ENCODE measurements at regions not wholly inside any gene's neighbourhood (a gene's known extent, or its start where the extent isn't known, plus 50 kb on each side); places are given as distances from the start of the nearest gene placed in this dataset.

- TF ChIP-seq JUND (IDR thresholded peaks at IDR 0.05; ENCODE audit: low read depth), result no peak
- DNase-seq (ENCODE audit: low read depth in 1 of 2, low spot score in 1 of 2), result no peak
- in situ Hi-C loops (cut with HindIII; ENCODE audit: low pct_unique_long_range_greater_than_20kb, low sequenced_read_pairs), result no loop called here
These were observed 875.8 kb downstream of the EPHA4 start for GRCh38 chr2:220696280-220696669.

GRCh38 chr2:220697011-220697410 lies 875.1 kb downstream of the EPHA4 start:
- in situ Hi-C loops (cut with HindIII; ENCODE audit: low pct_unique_long_range_greater_than_20kb, low sequenced_read_pairs), result no loop called here
- DNase-seq (ENCODE audit: low read depth in 1 of 2, low spot score in 1 of 2), result no peak
- TF ChIP-seq JUND (IDR thresholded peaks at IDR 0.05; ENCODE audit: low read depth), result no peak

- no peak for DNase-seq (ENCODE audit: low read depth in 1 of 2, low spot score in 1 of 2)
- in situ Hi-C loops (cut with HindIII; ENCODE audit: low pct_unique_long_range_greater_than_20kb, low sequenced_read_pairs), result no loop called here
- no peak for TF ChIP-seq JUND (IDR thresholded peaks at IDR 0.05; ENCODE audit: low read depth)
These were observed 871.0 kb downstream of the EPHA4 start for GRCh38 chr2:220701115-220701514.

DNA sequence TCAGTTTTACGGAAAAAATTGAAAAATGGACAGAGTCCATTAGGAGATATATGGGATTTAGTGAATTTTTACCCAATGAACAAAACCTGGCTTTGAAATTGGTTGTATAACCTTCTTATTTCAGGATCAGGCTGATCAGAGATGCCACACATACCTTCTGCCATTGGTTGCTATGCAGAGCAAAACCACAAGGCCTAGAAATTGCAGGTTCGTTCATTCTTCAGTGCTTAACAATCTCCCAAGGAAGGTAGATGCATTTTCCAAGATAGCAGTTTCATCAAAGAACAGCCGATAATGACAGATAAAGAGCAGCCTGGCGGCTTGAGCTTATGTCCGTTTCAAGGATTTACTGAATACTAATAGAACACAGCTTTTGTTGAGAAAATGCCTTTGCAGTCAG lies 868.8 kb downstream of the EPHA4 start:
- no peak for TF ChIP-seq JUND (IDR thresholded peaks at IDR 0.05; ENCODE audit: low read depth)
- in situ Hi-C loops (cut with HindIII; ENCODE audit: low pct_unique_long_range_greater_than_20kb, low sequenced_read_pairs), result no loop called here
- peak in 1 of 2 experiments; percentile 28 for DNase-seq (ENCODE audit: low read depth in 1 of 2, low spot score in 1 of 2)

DNA sequence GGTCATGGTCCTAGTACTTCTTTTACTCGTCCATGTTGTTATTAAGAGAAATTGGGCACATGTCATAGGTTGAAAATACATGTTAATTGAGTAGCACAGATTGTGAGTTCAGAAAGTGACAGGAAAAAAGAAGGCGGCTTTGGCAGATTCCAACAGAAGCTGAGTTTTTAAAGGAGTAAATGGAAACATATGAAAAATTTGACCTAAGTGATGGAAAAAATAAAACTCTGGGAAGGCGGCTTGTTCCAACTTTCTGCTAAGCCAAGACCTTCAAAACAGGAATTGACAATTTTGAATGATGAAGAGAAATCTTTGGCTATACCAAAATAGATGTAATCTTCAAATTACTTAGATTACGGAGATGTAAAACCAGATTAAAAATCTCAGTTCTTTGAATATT lies 868.0 kb downstream of the EPHA4 start:
- in situ Hi-C loops (cut with HindIII; ENCODE audit: low pct_unique_long_range_greater_than_20kb, low sequenced_read_pairs), result no loop called here
- no peak for TF ChIP-seq JUND (IDR thresholded peaks at IDR 0.05; ENCODE audit: low read depth)
- no peak for DNase-seq (ENCODE audit: low read depth in 1 of 2, low spot score in 1 of 2)

- no peak for TF ChIP-seq JUND (IDR thresholded peaks at IDR 0.05; ENCODE audit: low read depth)
- DNase-seq (ENCODE audit: low read depth in 1 of 2, low spot score in 1 of 2), result no peak
- in situ Hi-C loops (cut with HindIII; ENCODE audit: low pct_unique_long_range_greater_than_20kb, low sequenced_read_pairs), result no loop called here
These were observed 867.3 kb downstream of the EPHA4 start for GRCh38 chr2:220704810-220705209.

GRCh38 chr2:220705678-220706077 lies 866.4 kb downstream of the EPHA4 start:
- no peak for DNase-seq (ENCODE audit: low read depth in 1 of 2, low spot score in 1 of 2)
- in situ Hi-C loops (cut with HindIII; ENCODE audit: low pct_unique_long_range_greater_than_20kb, low sequenced_read_pairs), result no loop called here
- no peak for TF ChIP-seq JUND (IDR thresholded peaks at IDR 0.05; ENCODE audit: low read depth)

- in situ Hi-C loops (cut with HindIII; ENCODE audit: low pct_unique_long_range_greater_than_20kb, low sequenced_read_pairs), result no loop called here
- DNase-seq (ENCODE audit: low read depth in 1 of 2, low spot score in 1 of 2), result no peak
- no peak for TF ChIP-seq JUND (IDR thresholded peaks at IDR 0.05; ENCODE audit: low read depth)
These were observed 864.8 kb downstream of the EPHA4 start for GRCh38 chr2:220707261-220707660.

DNA sequence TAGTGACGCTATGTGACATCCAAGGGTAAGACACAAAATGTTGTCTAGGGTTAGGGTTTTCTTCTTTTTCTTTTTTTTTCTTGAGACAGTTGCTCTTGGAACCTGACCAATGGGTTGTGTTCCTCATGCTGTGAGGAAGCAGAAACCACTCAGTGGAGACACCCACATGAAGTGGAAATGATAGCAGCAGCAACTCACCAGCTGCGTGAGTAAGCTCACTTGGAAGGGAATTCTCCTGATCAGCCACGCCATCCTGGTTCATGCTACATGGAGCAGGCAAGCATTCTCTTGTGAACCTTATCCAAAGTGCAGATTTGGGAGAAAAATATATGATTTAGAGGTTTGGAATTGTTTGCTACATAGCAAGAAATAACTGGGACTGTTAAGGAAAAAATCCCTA lies 863.7 kb downstream of the EPHA4 start:
- TF ChIP-seq JUND (IDR thresholded peaks at IDR 0.05; ENCODE audit: low read depth), result no peak
- in situ Hi-C loops (cut with HindIII; ENCODE audit: low pct_unique_long_range_greater_than_20kb, low sequenced_read_pairs), result no loop called here
- no peak for DNase-seq (ENCODE audit: low read depth in 1 of 2, low spot score in 1 of 2)

- DNase-seq (ENCODE audit: low read depth in 1 of 2, low spot score in 1 of 2), result no peak
- in situ Hi-C loops (cut with HindIII; ENCODE audit: low pct_unique_long_range_greater_than_20kb, low sequenced_read_pairs), result no loop called here
- TF ChIP-seq JUND (IDR thresholded peaks at IDR 0.05; ENCODE audit: low read depth), result no peak
These were observed 854.8 kb downstream of the EPHA4 start for GRCh38 chr2:220717283-220717682.

DNA sequence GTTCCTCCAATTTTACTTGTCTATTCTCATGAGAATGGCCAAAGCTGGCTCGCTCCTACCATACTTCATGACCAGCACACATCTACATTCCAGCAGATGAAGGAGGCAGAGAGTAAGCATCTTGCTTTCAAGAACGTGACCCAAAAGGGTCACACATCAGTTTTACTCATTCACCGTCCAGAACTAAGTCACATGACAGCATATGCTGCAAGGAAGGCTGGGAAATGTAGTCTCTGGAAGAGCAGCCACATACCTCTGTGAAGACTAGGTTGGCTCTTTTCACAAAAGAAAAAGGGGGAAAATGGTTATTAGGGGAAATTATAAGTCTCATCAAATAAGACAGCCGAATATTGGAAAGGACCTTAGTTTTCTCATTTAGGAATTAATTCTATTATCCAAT lies 835.3 kb downstream of the EPHA4 start:
- in situ Hi-C loops (cut with HindIII; ENCODE audit: low pct_unique_long_range_greater_than_20kb, low sequenced_read_pairs), result no loop called here
- no peak for TF ChIP-seq JUND (IDR thresholded peaks at IDR 0.05; ENCODE audit: low read depth)
- peak in 1 of 2 experiments; percentile 38 for DNase-seq (ENCODE audit: low read depth in 1 of 2, low spot score in 1 of 2)

GRCh38 chr2:220743203-220743602 lies 828.9 kb downstream of the EPHA4 start:
- no peak for DNase-seq (ENCODE audit: low read depth in 1 of 2, low spot score in 1 of 2)
- no peak for TF ChIP-seq JUND (IDR thresholded peaks at IDR 0.05; ENCODE audit: low read depth)
- in situ Hi-C loops (cut with HindIII; ENCODE audit: low pct_unique_long_range_greater_than_20kb, low sequenced_read_pairs), result no loop called here

- no peak for TF ChIP-seq JUND (IDR thresholded peaks at IDR 0.05; ENCODE audit: low read depth)
- DNase-seq (ENCODE audit: low read depth in 1 of 2, low spot score in 1 of 2), result no peak
- in situ Hi-C loops (cut with HindIII; ENCODE audit: low pct_unique_long_range_greater_than_20kb, low sequenced_read_pairs), result no loop called here
These were observed 827.2 kb downstream of the EPHA4 start for GRCh38 chr2:220744861-220745260.

DNA sequence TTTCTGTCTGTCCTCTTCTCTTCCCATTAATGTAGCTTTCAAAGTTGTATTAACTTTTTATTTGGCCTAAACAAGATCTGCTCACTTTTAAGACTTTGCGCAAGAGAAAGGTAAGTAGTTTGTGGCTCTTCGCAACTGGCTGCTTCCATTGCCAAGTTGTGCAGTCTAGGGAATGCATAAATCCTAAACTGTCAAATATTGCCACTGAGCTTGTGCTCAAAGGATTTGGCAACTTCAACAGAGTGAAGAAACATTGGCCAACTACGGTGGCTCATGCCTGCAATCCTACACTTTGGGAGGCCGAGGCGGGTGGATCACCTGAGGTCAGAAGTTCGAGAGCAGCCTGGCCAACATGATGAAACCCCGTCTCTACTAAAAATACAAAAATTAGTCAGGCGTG lies 826.4 kb downstream of the EPHA4 start:
- in situ Hi-C loops (cut with HindIII; ENCODE audit: low pct_unique_long_range_greater_than_20kb, low sequenced_read_pairs), result no loop called here
- TF ChIP-seq JUND (IDR thresholded peaks at IDR 0.05; ENCODE audit: low read depth), result no peak
- DNase-seq (ENCODE audit: low read depth in 1 of 2, low spot score in 1 of 2), result no peak

Data from T47D (cell line).